GM21786 (cell line): ENCODE measurements at regions not wholly inside any gene's neighbourhood (a gene's known extent, or its start where the extent isn't known, plus 50 kb on each side); places are given as distances from the start of the nearest gene placed in this dataset.

Experiments used
- ATAC-seq: cut with Tn5 transposase; IDR thresholded peaks from one replicate; pipeline ENCODE4 v1.9.1; 2021; ENCODE audit not compliant: unreplicated experiment

- no peak for ATAC-seq
Measured at GRCh38 chr6:71476872-71477271, 188.3 kb downstream of the OGFRL1 start.

- no peak for ATAC-seq
Measured at GRCh38 chr6:71478834-71479541, 190.4 kb downstream of the OGFRL1 start.

- ATAC-seq, result no peak
Measured at GRCh38 chr6:71480577-71480976, 192.0 kb downstream of the OGFRL1 start.

- ATAC-seq, result no peak
Measured at GRCh38 chr6:71481011-71481410, 192.4 kb downstream of the OGFRL1 start.

GRCh38 chr6:71481801-71482200, 193.2 kb downstream of the OGFRL1 start:
- ATAC-seq, result no peak

- ATAC-seq, result no peak
Measured at GRCh38 chr6:71482742-71483141, 194.1 kb downstream of the OGFRL1 start.

- peak; percentile 47 for ATAC-seq
Measured at GRCh38 chr6:71486461-71486860, 197.8 kb downstream of the OGFRL1 start.

- ATAC-seq, result no peak
Measured at GRCh38 chr6:71488186-71488585, 199.6 kb downstream of the OGFRL1 start.

- ATAC-seq, result no peak
Measured at GRCh38 chr6:71489736-71490135, 201.1 kb downstream of the OGFRL1 start.

- no peak for ATAC-seq
Measured at GRCh38 chr6:71490876-71491275, 202.3 kb downstream of the OGFRL1 start.

GRCh38 chr6:71491844-71492243, 203.2 kb downstream of the OGFRL1 start:
- ATAC-seq, result no peak

GRCh38 chr6:71492668-71493067, 204.1 kb downstream of the OGFRL1 start:
- ATAC-seq, result no peak

GRCh38 chr6:71496018-71496721, 207.6 kb downstream of the OGFRL1 start:
- peak; percentile 100 for ATAC-seq

- ATAC-seq, result no peak
Measured at GRCh38 chr6:71496722-71497033, 208.1 kb downstream of the OGFRL1 start.

- no peak for ATAC-seq
Measured at GRCh38 chr6:71498638-71499037, 210.0 kb downstream of the OGFRL1 start.

- ATAC-seq, result no peak
Measured at GRCh38 chr6:71499667-71500066, 211.1 kb downstream of the OGFRL1 start.

GRCh38 chr6:71502168-71502567, 213.6 kb downstream of the OGFRL1 start:
- no peak for ATAC-seq

- ATAC-seq, result no peak
Measured at GRCh38 chr6:71502956-71503355, 214.3 kb downstream of the OGFRL1 start.

- no peak for ATAC-seq
Measured at GRCh38 chr6:71507183-71507582, 218.6 kb downstream of the OGFRL1 start.

- ATAC-seq, result no peak
Measured at GRCh38 chr6:71509191-71510005, 220.8 kb downstream of the OGFRL1 start.

GRCh38 chr6:71510057-71510713, 221.6 kb downstream of the OGFRL1 start:
- peak; percentile 89 for ATAC-seq
